Retinal pigment epithelial cell (primary cell): ENCODE measurements at regions not wholly inside any gene's neighbourhood (a gene's known extent, or its start where the extent isn't known, plus 50 kb on each side); places are given as distances from the start of the nearest gene placed in this dataset.

ENCODE experiments used
- DNase-seq: peaks from one replicate; pipeline ENCODE4 v3.0.0-alpha.2; 2010; ENCODE audit warnings: low read depth
- H3K4me3 ChIP-seq: 2 replicates; pipeline ENCODE4 v1.5.1; 2011; ENCODE audit warnings: mild to moderate bottlenecking, low read length, control low read depth, moderate library complexity
- CTCF ChIP-seq: conservative IDR thresholded peaks from 2 replicates; pipeline ENCODE4 v1.5.1; 2011; ENCODE audit warnings: low read depth, low read length, control low read depth, inconsistent platforms

- no peak for TF ChIP-seq CTCF
- DNase-seq: no peak
These were observed 404.9 kb upstream of the CDH5 start for GRCh38 chr16:65961476-65962143.

GRCh38 chr16:65959983-65960382 is 406.5 kb upstream of the CDH5 start:
- DNase-seq: no peak
- TF ChIP-seq CTCF: no peak
- no peak overlapping the region for H3K4me3 ChIP-seq

More at GRCh38 chr16:65961476-65962143, 404.9 kb upstream of the CDH5 start:
- H3K4me3 ChIP-seq: no peak overlapping the region

GRCh38 chr16:65958086-65958485 is 408.4 kb upstream of the CDH5 start:
- DNase-seq: no peak
- H3K4me3 ChIP-seq: no peak overlapping the region
- TF ChIP-seq CTCF: no peak

GRCh38 chr16:65956100-65956499 is 410.4 kb upstream of the CDH5 start:
- TF ChIP-seq CTCF: no peak
- DNase-seq: no peak
- H3K4me3 ChIP-seq: no peak overlapping the region

- no peak overlapping the region for H3K4me3 ChIP-seq
- TF ChIP-seq CTCF: no peak
These were observed 412.0 kb upstream of the CDH5 start for GRCh38 chr16:65954446-65954845.

GRCh38 chr16:65950211-65950610 is 416.3 kb upstream of the CDH5 start:
- H3K4me3 ChIP-seq: no peak overlapping the region
- no peak for TF ChIP-seq CTCF
- no peak for DNase-seq

More at GRCh38 chr16:65954446-65954845, 412.0 kb upstream of the CDH5 start:
- DNase-seq: no peak

GRCh38 chr16:65948361-65948760 is 418.1 kb upstream of the CDH5 start:
- no peak overlapping the region for H3K4me3 ChIP-seq
- no peak for DNase-seq
- no peak for TF ChIP-seq CTCF
